Keratinocyte (primary cell): ENCODE measurements at regions not wholly inside any gene's neighbourhood (a gene's known extent, or its start where the extent isn't known, plus 50 kb on each side); places are given as distances from the start of the nearest gene placed in this dataset.

Experiments
- EZH2 ChIP-seq: IDR thresholded peaks from one replicate; pipeline ENCODE4 v1.6.1; 2012; ENCODE audit warnings: inconsistent platforms, mild to moderate bottlenecking, low read length, moderate library complexity
- TF ChIP-seq, protein P1 (sequence below), 3 experiments: IDR thresholded peaks in 1 of 3; conservative IDR thresholded peaks in 1 of 3; optimal IDR thresholded peaks in 1 of 3; 2 replicates in 2 of 3; 3 replicates in 1 of 3; pipeline versions ENCODE3 to v1.5.1; 2011; ENCODE audit warnings: low read length in 3 of 3, mild to moderate bottlenecking in 3 of 3, moderate library complexity in 2 of 3, control low read depth in 1 of 3, inconsistent platforms in 1 of 3; ENCODE audit not compliant: insufficient read depth in 2 of 3; ENCODE audit errors: extremely low read depth in 1 of 3

DNA sequence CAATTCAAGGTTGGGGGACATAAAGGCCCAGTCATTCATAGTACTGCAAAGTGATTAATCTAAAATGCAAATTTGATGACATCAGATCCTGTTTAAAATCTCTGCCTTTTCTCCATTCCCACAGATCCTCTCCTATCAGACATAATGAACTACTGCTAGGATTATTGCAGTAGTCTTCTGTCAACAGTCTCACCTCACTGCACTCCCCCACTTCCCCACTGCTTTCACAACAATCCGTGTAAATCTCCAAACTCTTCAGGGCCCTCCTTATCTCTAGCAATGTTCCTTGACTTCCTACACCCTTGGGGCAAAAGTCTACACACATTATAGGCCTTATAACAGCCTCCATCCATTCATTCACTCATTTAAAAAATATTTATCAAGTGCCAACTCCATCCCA is 112.4 kb downstream of the KBTBD2 start:
- TF ChIP-seq, protein P1, sequence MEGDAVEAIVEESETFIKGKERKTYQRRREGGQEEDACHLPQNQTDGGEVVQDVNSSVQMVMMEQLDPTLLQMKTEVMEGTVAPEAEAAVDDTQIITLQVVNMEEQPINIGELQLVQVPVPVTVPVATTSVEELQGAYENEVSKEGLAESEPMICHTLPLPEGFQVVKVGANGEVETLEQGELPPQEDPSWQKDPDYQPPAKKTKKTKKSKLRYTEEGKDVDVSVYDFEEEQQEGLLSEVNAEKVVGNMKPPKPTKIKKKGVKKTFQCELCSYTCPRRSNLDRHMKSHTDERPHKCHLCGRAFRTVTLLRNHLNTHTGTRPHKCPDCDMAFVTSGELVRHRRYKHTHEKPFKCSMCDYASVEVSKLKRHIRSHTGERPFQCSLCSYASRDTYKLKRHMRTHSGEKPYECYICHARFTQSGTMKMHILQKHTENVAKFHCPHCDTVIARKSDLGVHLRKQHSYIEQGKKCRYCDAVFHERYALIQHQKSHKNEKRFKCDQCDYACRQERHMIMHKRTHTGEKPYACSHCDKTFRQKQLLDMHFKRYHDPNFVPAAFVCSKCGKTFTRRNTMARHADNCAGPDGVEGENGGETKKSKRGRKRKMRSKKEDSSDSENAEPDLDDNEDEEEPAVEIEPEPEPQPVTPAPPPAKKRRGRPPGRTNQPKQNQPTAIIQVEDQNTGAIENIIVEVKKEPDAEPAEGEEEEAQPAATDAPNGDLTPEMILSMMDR (optimal IDR thresholded peaks at IDR 0.05 in 1 of 3, IDR thresholded peaks at IDR 0.05 in 1 of 3, conservative IDR thresholded peaks at IDR 0.05 in 1 of 3; ENCODE audit: extremely low read depth in 1 of 3, insufficient read depth in 2 of 3, low read length in 3 of 3) = no peak
- no peak for TF ChIP-seq EZH2
